GM12892 (cell line): ENCODE measurements at regions not wholly inside any gene's neighbourhood (a gene's known extent, or its start where the extent isn't known, plus 50 kb on each side); places are given as distances from the start of the nearest gene placed in this dataset.

ENCODE experiments used
- DNase-seq: peaks from one replicate; pipeline ENCODE4 v3.0.0; 2011; ENCODE audit not compliant: insufficient read length
- FAIRE-seq: peaks from 2 replicates; lab custom pipeline; 2011; peaks lifted over from hg19 to GRCh38; lab: Jason Lieb, UNC
- POLR2A ChIP-seq: IDR thresholded peaks from 2 replicates; pipeline ENCODE4 v1.6.1; 2011; ENCODE audit warnings: low read depth, low read length, control low read depth
- POLR2AphosphoS5 ChIP-seq: IDR thresholded peaks from 2 replicates; pipeline ENCODE4 v1.6.1; 2011; ENCODE audit warnings: low read depth, low read length, control low read depth
- TAF1 ChIP-seq: IDR thresholded peaks from 2 replicates; pipeline ENCODE4 v1.6.1; 2011; ENCODE audit warnings: low read depth, mild to moderate bottlenecking, control low read depth, low read length, borderline replicate concordance

DNA sequence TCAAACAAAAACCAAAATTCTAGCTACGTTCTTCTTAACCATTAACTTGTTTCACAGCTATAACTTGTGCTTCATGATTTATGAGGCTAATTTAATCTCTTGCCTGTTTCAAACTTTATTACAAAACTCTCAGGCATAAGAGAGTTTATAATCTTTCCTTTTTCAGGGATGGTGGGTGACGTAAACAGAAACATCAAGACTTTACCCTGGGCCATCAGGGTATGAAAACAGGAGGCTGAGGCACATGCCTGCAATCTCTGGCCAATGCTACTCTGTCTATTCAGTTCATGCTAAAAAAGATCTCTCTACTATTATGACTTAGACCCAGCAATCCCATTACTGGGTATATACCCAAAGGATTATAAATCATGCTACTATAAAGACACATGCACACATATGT is 55.9 kb upstream of the VWC2 start:
- no peak for DNase-seq
- TF ChIP-seq POLR2A (no peak), TAF1 (no peak), POLR2AphosphoS5 (no peak)
- no peak for FAIRE-seq

DNA sequence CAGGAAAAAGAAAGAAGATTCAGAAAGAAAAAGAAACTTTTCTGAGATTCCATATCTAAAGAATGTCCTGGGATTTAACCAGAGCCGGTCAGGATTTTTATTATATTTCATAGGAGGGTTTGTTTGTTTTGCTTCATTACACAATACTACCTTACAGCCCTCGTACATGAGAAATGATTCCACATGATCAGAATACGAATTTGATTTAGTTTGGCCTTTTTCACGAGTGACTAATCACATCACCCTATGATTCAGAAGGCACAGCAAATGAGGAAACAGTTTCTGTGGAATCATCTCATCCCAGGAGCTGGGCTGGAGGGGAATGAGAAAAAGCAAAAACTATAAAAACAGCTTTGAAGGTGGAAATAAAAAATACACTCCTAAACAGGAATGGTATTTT is 54.7 kb upstream of the VWC2 start:
- TF ChIP-seq TAF1 (no peak), POLR2A (no peak), POLR2AphosphoS5 (no peak)
- FAIRE-seq (no peak), DNase-seq (no peak)

DNA sequence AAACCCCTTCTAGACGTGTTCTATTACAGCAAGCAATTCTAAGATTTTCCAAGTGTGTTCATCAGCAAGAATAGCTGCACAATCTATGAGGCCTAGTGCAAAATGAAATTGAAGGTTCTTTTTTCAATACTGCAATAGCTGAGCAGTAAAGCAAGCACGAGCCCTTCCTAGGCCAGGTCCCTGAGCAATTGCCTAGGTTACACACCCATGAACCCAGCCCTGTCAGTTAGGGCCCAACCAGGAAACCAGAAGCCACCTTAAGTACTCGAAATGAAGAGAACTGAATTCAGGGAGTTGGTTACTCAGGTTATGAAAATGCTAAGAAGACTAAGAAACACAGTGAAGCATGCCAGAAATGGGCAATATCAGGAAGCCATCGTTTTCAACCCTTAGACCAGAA is 52.0 kb upstream of the VWC2 start:
- FAIRE-seq (no peak), DNase-seq (no peak)
- no peak for TF ChIP-seq POLR2AphosphoS5
- no peak for TF ChIP-seq TAF1
- TF ChIP-seq POLR2A = no peak
